GM12892 (cell line): ENCODE measurements at regions not wholly inside any gene's neighbourhood (a gene's known extent, or its start where the extent isn't known, plus 50 kb on each side); places are given as distances from the start of the nearest gene placed in this dataset.

Source experiments
- POLR2A ChIP-seq: IDR thresholded peaks from 2 replicates; pipeline ENCODE4 v1.6.1; 2011; ENCODE audit warnings: low read depth, low read length, control low read depth
- POLR2AphosphoS5 ChIP-seq: IDR thresholded peaks from 2 replicates; pipeline ENCODE4 v1.6.1; 2011; ENCODE audit warnings: low read depth, low read length, control low read depth
- TAF1 ChIP-seq: IDR thresholded peaks from 2 replicates; pipeline ENCODE4 v1.6.1; 2011; ENCODE audit warnings: low read depth, mild to moderate bottlenecking, control low read depth, low read length, borderline replicate concordance

- TF ChIP-seq POLR2A (no peak), POLR2AphosphoS5 (no peak), TAF1 (no peak)
Observed at GRCh38 chr14:43872222-43872621, 634.9 kb downstream of the FSCB start.
